ENCODE measurements at regions not wholly inside any gene's neighbourhood (a gene's known extent, or its start where the extent isn't known, plus 50 kb on each side); places are given as distances from the start of the nearest gene placed in this dataset.

GRCh38 chr5:67502951-67503350 is 306.4 kb upstream of the CD180 start (continued):
- no peak for TF ChIP-seq ATF3 (IDR thresholded peaks at IDR 0.05)
- no peak for TF ChIP-seq HNF4A (conservative IDR thresholded peaks at IDR 0.05)
- TF ChIP-seq ZBTB33 (IDR thresholded peaks at IDR 0.05): no peak

GRCh38 chr5:67496051-67496450 is 299.5 kb upstream of the CD180 start:
- H3K4me3 ChIP-seq (ENCODE audit: low read depth in 1 of 3, low read length in 3 of 3): no peak overlapping the region
- no peak overlapping the region for H3K27ac ChIP-seq (ENCODE audit: low read depth in 1 of 2, low read length in 2 of 2)
- H3K4me1 ChIP-seq (ENCODE audit: control insufficient read depth in 4 of 4, insufficient read depth in 4 of 4, low read length in 3 of 4): peaks cover 0 to 13% (median 7%) of the 10 kb centered on the region in 4 donors
- no peak for DNase-seq (ENCODE audit: low spot score)
- H3K9me3 ChIP-seq (ENCODE audit: control insufficient read depth in 4 of 4, low read length in 3 of 4): peaks cover 0 to 6% (median 0%) of the 10 kb centered on the region in 4 donors
- WGBS: 96% methylated on average over 1 of the region's 1 CpG
- H3K9ac ChIP-seq (ENCODE audit: low read depth in 1 of 2, low read length in 2 of 2): no peak overlapping the region
- H3K36me3 ChIP-seq (ENCODE audit: control insufficient read depth in 4 of 4, insufficient read depth in 3 of 4, low read depth in 1 of 4, low read length in 3 of 4): no peaks in the 10 kb centered on the region
- TF ChIP-seq CTCF (IDR thresholded peaks at IDR 0.05; ENCODE audit: low read depth, low read length, missing input control) (no peak), RXRA (IDR thresholded peaks at IDR 0.05) (no peak), YY1 (IDR thresholded peaks at IDR 0.05) (no peak), FOXA1 (IDR thresholded peaks at IDR 0.05) (no peak), GABPA (IDR thresholded peaks at IDR 0.05 in 1 of 2, conservative IDR thresholded peaks at IDR 0.05 in 1 of 2) (no peak), EGR1 (IDR thresholded peaks at IDR 0.05; ENCODE audit: low read depth in 2 of 2) (no peak), MAX (IDR thresholded peaks at IDR 0.05) (no peak), TAF1 (conservative IDR thresholded peaks at IDR 0.05) (no peak)
- H3K27me3 ChIP-seq (ENCODE audit: control insufficient read depth in 4 of 4, insufficient read depth in 4 of 4, low read length in 3 of 4): no peaks in the 10 kb centered on the region

- TF ChIP-seq JUND (IDR thresholded peaks at IDR 0.05) (no peak), YY1 (IDR thresholded peaks at IDR 0.05) (no peak), TAF1 (conservative IDR thresholded peaks at IDR 0.05) (no peak), ATF3 (IDR thresholded peaks at IDR 0.05) (no peak), REST (IDR thresholded peaks at IDR 0.05) (no peak), ZBTB33 (IDR thresholded peaks at IDR 0.05) (no peak), SP1 (IDR thresholded peaks at IDR 0.05) (no peak)
- 84% methylated on average over 3 of the region's 3 CpGs for WGBS
Observed at GRCh38 chr5:67495072-67495471, 298.5 kb upstream of the CD180 start.

More at GRCh38 chr5:67495072-67495471, 298.5 kb upstream of the CD180 start:
- Histone ChIP-seq H3K27ac (ENCODE audit: low read depth in 1 of 2, low read length in 2 of 2) (no peak overlapping the region), H3K36me3 (ENCODE audit: control insufficient read depth in 4 of 4, insufficient read depth in 3 of 4, low read depth in 1 of 4, low read length in 3 of 4) (no peaks in the 10 kb centered on the region), H3K27me3 (ENCODE audit: control insufficient read depth in 4 of 4, insufficient read depth in 4 of 4, low read length in 3 of 4) (no peaks in the 10 kb centered on the region), H3K4me1 (ENCODE audit: control insufficient read depth in 4 of 4, insufficient read depth in 4 of 4, low read length in 3 of 4) (peaks cover 0 to 13% (median 7%) of the 10 kb centered on the region in 4 donors), H3K9ac (ENCODE audit: low read depth in 1 of 2, low read length in 2 of 2) (no peak overlapping the region), H3K9me3 (ENCODE audit: control insufficient read depth in 4 of 4, low read length in 3 of 4) (peaks cover 0 to under 1% (median 0%) of the 10 kb centered on the region in 4 donors), H3K4me3 (ENCODE audit: low read depth in 1 of 3, low read length in 3 of 3) (no peak overlapping the region)
- DNase-seq (ENCODE audit: low spot score): no peak

Data from liver (tissue), 8 donors.